ENCODE measurements at regions not wholly inside any gene's neighbourhood (a gene's known extent, or its start where the extent isn't known, plus 50 kb on each side); places are given as distances from the start of the nearest gene placed in this dataset.

DNA sequence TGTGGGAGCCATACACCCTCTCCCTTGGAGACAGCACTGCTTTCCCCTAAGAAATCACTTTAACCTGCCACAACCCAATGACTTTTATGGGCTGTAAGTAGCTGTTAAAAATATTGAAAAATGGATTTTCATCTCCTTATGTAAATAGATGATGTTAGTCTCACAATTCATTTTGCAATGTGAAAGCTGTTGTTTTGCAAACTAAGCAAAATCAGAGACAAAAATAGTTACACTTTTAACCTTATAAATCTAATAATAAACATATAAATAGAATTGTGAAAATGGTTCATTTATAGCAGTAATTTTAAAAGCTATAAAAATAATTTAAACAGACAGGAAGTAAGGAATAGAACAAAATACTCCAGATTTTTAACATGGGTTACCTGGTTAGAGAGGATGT is 268.8 kb upstream of the MAGI2 start:
- Histone ChIP-seq H3K27me3 (no peaks in the 10 kb centered on the region), H3K27ac (no peak overlapping the region), H3K36me3 (replicated peaks in 1 of 2; ENCODE audit: insufficient read depth in 1 of 2, low read depth in 2 of 2) (no peaks in the 10 kb centered on the region), H3K4me1 (no peaks in the 10 kb centered on the region), H3K4me3 (no peak overlapping the region), H3K9me3 (no peaks in the 10 kb centered on the region)
- no peak for DNase-seq
- intact Hi-C loops (cut with DNase I), result no loop called here
- no peak for ATAC-seq
- TF ChIP-seq, protein P1, sequence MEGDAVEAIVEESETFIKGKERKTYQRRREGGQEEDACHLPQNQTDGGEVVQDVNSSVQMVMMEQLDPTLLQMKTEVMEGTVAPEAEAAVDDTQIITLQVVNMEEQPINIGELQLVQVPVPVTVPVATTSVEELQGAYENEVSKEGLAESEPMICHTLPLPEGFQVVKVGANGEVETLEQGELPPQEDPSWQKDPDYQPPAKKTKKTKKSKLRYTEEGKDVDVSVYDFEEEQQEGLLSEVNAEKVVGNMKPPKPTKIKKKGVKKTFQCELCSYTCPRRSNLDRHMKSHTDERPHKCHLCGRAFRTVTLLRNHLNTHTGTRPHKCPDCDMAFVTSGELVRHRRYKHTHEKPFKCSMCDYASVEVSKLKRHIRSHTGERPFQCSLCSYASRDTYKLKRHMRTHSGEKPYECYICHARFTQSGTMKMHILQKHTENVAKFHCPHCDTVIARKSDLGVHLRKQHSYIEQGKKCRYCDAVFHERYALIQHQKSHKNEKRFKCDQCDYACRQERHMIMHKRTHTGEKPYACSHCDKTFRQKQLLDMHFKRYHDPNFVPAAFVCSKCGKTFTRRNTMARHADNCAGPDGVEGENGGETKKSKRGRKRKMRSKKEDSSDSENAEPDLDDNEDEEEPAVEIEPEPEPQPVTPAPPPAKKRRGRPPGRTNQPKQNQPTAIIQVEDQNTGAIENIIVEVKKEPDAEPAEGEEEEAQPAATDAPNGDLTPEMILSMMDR (IDR thresholded peaks at IDR 0.05), result no peak
- no peak for TF ChIP-seq POLR2A (IDR thresholded peaks at IDR 0.05)

DNA sequence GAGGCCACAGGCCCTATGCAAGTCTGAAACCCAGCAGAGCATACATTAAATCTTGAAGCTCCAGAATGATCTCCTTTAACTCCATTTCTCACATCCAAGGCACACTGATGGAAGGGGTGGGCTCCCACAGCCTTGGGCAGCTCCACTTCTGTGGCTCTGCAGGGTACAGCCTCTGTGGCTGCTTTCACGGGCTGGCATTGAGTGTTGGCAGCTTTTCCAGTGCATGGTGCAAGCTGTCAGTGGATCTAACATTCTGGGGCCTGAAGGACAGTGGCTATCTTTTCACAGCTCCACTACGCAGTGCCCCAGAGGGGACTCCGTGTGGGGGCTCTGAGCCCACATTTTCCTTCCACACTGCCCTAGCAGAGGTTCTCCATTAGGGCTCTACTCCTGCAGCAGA is 265.7 kb upstream of the MAGI2 start:
- DNase-seq (no peak), ATAC-seq (no peak)
- Histone ChIP-seq H3K4me1 (no peaks in the 10 kb centered on the region), H3K27ac (no peak overlapping the region), H3K4me3 (no peak overlapping the region), H3K36me3 (replicated peaks in 1 of 2; ENCODE audit: insufficient read depth in 1 of 2, low read depth in 2 of 2) (no peaks in the 10 kb centered on the region), H3K27me3 (no peaks in the 10 kb centered on the region), H3K9me3 (no peaks in the 10 kb centered on the region)
- no peak for TF ChIP-seq POLR2A (IDR thresholded peaks at IDR 0.05)
- TF ChIP-seq, protein P1 (IDR thresholded peaks at IDR 0.05), result no peak
- intact Hi-C loops (cut with DNase I), result no loop called here
- WGBS, 2 donors, result 68 to 77% methylated on average over 3 of the region's 3 CpGs

DNA sequence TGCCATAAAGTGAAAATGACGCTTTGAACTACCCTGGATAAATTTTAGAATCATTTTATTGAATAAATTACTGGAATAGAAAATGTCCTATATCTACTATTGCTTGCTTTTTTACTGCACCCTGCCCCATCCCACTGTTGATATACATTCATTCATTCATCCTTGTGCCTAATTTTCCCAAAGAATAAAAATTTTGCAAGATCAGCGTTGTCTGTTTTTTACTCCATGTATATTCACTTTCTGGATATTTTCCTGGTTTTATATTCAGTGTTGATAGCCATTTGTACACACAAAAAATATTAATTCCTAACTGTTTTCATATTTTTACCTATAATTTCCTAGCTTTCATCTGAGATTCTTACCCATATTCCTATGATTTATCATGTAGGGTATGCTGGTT is 262.9 kb upstream of the MAGI2 start:
- TF ChIP-seq, protein P1 (IDR thresholded peaks at IDR 0.05), result no peak
- no peak for TF ChIP-seq POLR2A (IDR thresholded peaks at IDR 0.05)
- intact Hi-C loops (cut with DNase I), result no loop called here
- no peak overlapping the region for H3K27ac ChIP-seq
- H3K4me3 ChIP-seq, result no peak overlapping the region
- no peaks in the 10 kb centered on the region for H3K9me3 ChIP-seq
- WGBS, 2 donors, result 70 to 75% methylated on average over 2 of the region's 2 CpGs
- DNase-seq, result no peak
- H3K4me1 ChIP-seq, result no peaks in the 10 kb centered on the region
- no peak for ATAC-seq
- H3K36me3 ChIP-seq (replicated peaks in 1 of 2; ENCODE audit: insufficient read depth in 1 of 2, low read depth in 2 of 2), result no peaks in the 10 kb centered on the region
- no peaks in the 10 kb centered on the region for H3K27me3 ChIP-seq

DNA sequence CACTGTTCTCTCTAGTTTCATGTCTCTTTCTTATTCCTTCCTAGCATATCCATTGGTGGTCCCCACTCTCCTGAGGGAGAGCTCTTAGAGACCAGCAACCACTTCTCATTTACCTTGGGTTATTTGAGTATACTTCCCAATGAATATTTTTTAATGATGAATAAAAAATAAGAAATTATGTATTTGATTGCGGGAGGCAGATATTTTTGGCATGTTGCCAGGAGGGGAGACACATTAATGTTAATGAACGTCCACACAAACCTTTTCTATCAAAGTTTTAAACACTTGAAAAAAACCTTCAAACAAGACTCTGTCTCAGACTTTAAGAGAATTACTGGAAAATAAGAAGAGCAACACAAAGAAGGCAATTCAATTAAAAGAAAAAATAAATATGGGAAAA is 260.6 kb upstream of the MAGI2 start:
- WGBS, 2 donors, result 50 to 55% methylated on average over 2 of the region's 2 CpGs
- H3K27ac ChIP-seq, result no peak overlapping the region

DNA sequence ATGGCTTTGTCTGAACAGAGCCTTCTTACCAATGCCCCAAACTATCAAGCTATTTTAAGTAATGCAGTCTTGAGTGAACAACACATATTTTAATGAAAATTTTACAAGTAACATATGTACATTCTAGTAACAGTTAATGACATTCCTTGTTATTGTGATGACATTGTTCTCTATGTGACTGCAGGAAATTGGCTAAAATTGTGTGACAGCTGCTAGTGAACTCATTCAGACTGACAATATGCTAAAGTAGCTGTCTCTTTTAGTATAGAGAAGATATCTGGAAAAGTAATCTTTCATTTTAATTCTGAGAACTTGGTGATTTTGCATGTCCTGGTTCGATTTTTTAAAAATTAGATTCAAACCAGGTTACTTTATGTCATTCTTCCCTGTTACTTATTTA is 259.8 kb upstream of the MAGI2 start:
- no peaks in the 10 kb centered on the region for H3K36me3 ChIP-seq (replicated peaks in 1 of 2; ENCODE audit: insufficient read depth in 1 of 2, low read depth in 2 of 2)
- H3K9me3 ChIP-seq, result no peaks in the 10 kb centered on the region
- H3K4me1 ChIP-seq, result no peaks in the 10 kb centered on the region
- no peak overlapping the region for H3K27ac ChIP-seq
- H3K27me3 ChIP-seq, result no peaks in the 10 kb centered on the region
- no peak overlapping the region for H3K4me3 ChIP-seq
- ATAC-seq (no peak), DNase-seq (no peak)
- TF ChIP-seq POLR2A (IDR thresholded peaks at IDR 0.05), result no peak
- TF ChIP-seq, protein P1 (IDR thresholded peaks at IDR 0.05), result no peak
- intact Hi-C loops (cut with DNase I), result no loop called here
- 23 to 33% methylated on average over 1 of the region's 1 CpG for WGBS, 2 donors

More for the DNA sequence above, 260.6 kb upstream of the MAGI2 start:
- H3K27me3 ChIP-seq, result no peaks in the 10 kb centered on the region
- no peaks in the 10 kb centered on the region for H3K9me3 ChIP-seq
- DNase-seq (no peak), ATAC-seq (no peak)
- TF ChIP-seq, protein P1 (IDR thresholded peaks at IDR 0.05), result no peak
- no peak for TF ChIP-seq POLR2A (IDR thresholded peaks at IDR 0.05)
- no peaks in the 10 kb centered on the region for H3K36me3 ChIP-seq (replicated peaks in 1 of 2; ENCODE audit: insufficient read depth in 1 of 2, low read depth in 2 of 2)
- intact Hi-C loops (cut with DNase I), result no loop called here
- no peak overlapping the region for H3K4me3 ChIP-seq
- H3K4me1 ChIP-seq, result no peaks in the 10 kb centered on the region
